ENCODE measurements at regions not wholly inside any gene's neighbourhood (a gene's known extent, or its start where the extent isn't known, plus 50 kb on each side); places are given as distances from the start of the nearest gene placed in this dataset.

DNA sequence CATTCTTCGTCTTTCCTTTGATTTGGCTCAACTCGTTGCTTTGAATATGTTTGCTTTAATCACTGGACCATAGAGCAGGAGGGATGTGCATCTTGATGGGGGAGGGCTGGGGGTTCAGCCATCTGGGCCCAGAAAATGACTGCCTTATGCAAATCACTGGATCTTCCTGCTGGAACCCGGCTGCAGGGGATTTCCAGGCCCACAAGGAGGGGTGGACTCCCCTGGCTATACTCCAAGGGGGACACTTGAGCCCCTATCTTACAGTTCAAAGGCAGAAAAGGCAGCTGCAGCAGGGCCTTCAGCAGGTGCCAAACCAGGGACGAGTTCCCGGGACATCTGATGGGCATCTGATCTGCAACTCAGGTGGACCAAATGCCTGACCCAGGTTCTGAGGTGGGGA is 122.5 kb downstream of the DICER1 start:
- Mint-ChIP-seq H3K4me1 (no peaks in the 10 kb centered on the region), H3K27ac (no peak overlapping the region), H3K9me3 (peaks cover 0 to 14% (median 1%) of the 10 kb centered on the region in 7 donors), H3K27me3 (peaks cover 4% of the 10 kb centered on the region), H3K4me3 (no peak overlapping the region), H3K36me3 (no peaks in the 10 kb centered on the region)
- Histone ChIP-seq H3K9me3 (ENCODE audit: control insufficient read depth in 2 of 2, low read length in 2 of 2) (no peaks in the 10 kb centered on the region), H3K36me3 (ENCODE audit: control insufficient read depth, insufficient read depth, low read length) (no peaks in the 10 kb centered on the region), H3K27me3 (ENCODE audit: control insufficient read depth, insufficient read depth, low read length) (no peaks in the 10 kb centered on the region), H3K27ac (ENCODE audit: insufficient read depth, low read length, poor library complexity, severe bottlenecking) (no peak overlapping the region), H3K4me1 (ENCODE audit: control insufficient read depth, insufficient read depth, low read length, poor library complexity, severe bottlenecking) (no peaks in the 10 kb centered on the region), H3K4me3 (ENCODE audit: low read depth, low read length) (no peak overlapping the region)
- no peak for DNase-seq
- ATAC-seq (ENCODE audit: low read depth in 2 of 2) = no peak

DNA sequence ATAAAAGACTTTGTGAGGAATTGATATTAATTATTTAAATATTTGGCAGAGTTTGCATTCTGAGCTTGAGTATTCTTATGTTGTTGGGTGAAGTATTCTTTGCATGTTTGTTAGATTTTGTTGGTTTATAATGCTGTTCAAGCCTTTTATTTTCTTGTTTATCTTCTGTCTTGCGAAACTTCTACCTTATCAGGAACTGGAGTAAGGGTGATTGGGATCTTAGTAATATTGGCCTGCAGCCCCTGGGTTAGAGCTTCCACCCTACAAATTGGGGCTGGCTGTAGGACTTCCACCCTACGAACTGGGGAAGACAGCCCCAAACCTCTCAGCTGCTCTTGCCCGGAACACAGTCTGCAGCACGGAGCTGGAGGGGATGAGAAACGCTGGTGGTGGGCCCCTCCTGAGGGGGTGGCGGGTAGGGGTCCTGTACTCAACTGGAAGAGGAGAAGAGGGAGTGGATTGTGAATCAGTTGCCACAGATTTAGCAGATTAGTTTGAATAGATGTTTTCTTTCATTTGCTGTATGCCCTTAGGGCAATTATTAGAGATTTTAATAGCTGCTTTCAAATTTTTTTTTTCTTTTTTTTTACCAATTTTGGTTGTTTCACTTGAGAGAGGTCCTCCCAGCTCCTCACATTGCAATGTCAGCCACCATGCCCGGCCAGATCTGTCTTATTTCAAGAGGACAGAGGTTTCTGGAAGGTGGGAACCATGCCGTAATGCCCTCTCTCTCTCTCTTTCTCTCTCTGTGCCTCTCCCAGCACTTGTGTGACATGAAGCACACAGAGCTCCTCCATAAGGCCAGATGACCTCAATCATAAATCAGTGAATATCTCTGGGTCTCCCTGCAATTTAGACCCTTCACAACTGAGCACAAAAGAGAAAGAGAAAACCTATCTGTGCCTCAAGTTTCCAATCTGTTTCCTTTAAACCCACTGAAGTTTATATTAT is 123.4 kb downstream of the DICER1 start:
- H3K27ac Mint-ChIP-seq = no peak overlapping the region
- H3K27me3 Mint-ChIP-seq = peaks cover 9% of the 10 kb centered on the region
- DNase-seq (no peak), ATAC-seq (ENCODE audit: low read depth in 2 of 2) (no peak)
- peaks cover 4% of the 10 kb centered on the region for H3K27me3 ChIP-seq (ENCODE audit: control insufficient read depth, insufficient read depth, low read length)
- H3K36me3 Mint-ChIP-seq = no peaks in the 10 kb centered on the region
- H3K4me1 Mint-ChIP-seq = no peaks in the 10 kb centered on the region
- H3K4me3 ChIP-seq (ENCODE audit: low read depth, low read length) = no peak overlapping the region
- H3K9me3 Mint-ChIP-seq = peaks cover 0 to 21% (median 1%) of the 10 kb centered on the region in 7 donors
- H3K27ac ChIP-seq (ENCODE audit: insufficient read depth, low read length, poor library complexity, severe bottlenecking) = no peak overlapping the region
- no peaks in the 10 kb centered on the region for H3K4me1 ChIP-seq (ENCODE audit: control insufficient read depth, insufficient read depth, low read length, poor library complexity, severe bottlenecking)
- H3K9me3 ChIP-seq (ENCODE audit: control insufficient read depth in 2 of 2, low read length in 2 of 2) = no peaks in the 10 kb centered on the region
- no peak overlapping the region for H3K4me3 Mint-ChIP-seq
- H3K36me3 ChIP-seq (ENCODE audit: control insufficient read depth, insufficient read depth, low read length) = no peaks in the 10 kb centered on the region

DNA sequence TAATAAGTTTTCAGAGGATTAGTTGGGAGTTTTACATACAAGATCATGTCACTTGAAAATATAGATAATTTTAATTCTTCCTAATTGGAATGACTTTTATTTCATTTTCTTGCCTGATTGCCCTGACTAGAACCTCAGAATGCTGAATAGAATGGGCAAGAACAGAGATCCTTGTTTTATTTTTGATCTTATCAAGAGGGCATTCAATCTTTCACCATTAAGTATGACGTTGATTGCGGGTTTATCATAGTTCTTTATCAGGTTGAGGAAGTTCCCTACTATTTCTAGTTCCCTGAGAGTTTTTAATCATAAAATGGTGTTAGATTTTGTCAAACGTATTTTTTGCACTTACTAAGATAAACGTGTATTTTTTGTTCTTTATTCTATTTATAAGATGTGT is 124.3 kb downstream of the DICER1 start:
- H3K27ac Mint-ChIP-seq = no peak overlapping the region
- Histone ChIP-seq H3K9me3 (ENCODE audit: control insufficient read depth in 2 of 2, low read length in 2 of 2) (no peaks in the 10 kb centered on the region), H3K27ac (ENCODE audit: insufficient read depth, low read length, poor library complexity, severe bottlenecking) (no peak overlapping the region), H3K27me3 (ENCODE audit: control insufficient read depth, insufficient read depth, low read length) (peaks cover 4% of the 10 kb centered on the region), H3K4me3 (ENCODE audit: low read depth, low read length) (no peak overlapping the region), H3K36me3 (ENCODE audit: control insufficient read depth, insufficient read depth, low read length) (no peaks in the 10 kb centered on the region), H3K4me1 (ENCODE audit: control insufficient read depth, insufficient read depth, low read length, poor library complexity, severe bottlenecking) (no peaks in the 10 kb centered on the region)
- DNase-seq (no peak), ATAC-seq (ENCODE audit: low read depth in 2 of 2) (no peak)
- peaks cover 0 to 21% (median 2%) of the 10 kb centered on the region in 7 donors for H3K9me3 Mint-ChIP-seq
- no peaks in the 10 kb centered on the region for H3K4me1 Mint-ChIP-seq
- peaks cover 16% of the 10 kb centered on the region for H3K27me3 Mint-ChIP-seq
- H3K36me3 Mint-ChIP-seq = no peaks in the 10 kb centered on the region
- no peak overlapping the region for H3K4me3 Mint-ChIP-seq

DNA sequence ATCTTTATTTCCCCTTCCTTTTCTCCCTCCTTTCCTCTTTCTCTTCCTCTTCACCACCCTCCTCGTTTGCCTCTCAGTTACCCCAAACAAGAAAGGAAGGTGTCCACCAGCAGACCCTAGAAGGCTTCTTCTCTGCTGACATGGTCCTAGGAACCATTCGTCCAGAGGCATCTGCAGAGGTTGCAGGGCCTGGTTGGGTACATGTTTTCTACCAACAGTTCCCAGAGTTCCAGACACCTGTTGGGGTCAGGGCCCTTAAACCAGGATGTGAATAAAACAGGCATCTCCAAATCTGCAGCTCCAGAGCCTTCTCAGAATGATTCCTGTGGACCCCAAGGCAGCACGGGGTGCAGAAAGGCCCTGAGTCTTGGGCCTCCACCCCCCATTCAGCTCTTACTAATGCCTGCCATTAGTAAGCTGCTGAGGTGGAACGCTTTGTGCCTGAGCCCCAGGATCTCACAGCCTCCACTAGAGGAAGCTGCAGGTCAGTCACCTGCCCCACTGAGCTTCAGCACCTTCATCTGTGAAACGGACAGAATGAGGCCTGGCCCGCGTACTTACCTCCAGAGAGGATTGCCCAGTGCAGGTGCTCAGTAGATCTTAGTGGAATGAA is 130.4 kb downstream of the DICER1 start:
- Histone ChIP-seq H3K9me3 (ENCODE audit: control insufficient read depth in 2 of 2, low read length in 2 of 2) (peaks cover 0 to under 1% of the 10 kb centered on the region in 2 experiments), H3K4me1 (ENCODE audit: control insufficient read depth, insufficient read depth, low read length, poor library complexity, severe bottlenecking) (no peaks in the 10 kb centered on the region), H3K36me3 (ENCODE audit: control insufficient read depth, insufficient read depth, low read length) (no peaks in the 10 kb centered on the region), H3K4me3 (ENCODE audit: low read depth, low read length) (no peak overlapping the region), H3K27me3 (ENCODE audit: control insufficient read depth, insufficient read depth, low read length) (peaks cover 4% of the 10 kb centered on the region), H3K27ac (ENCODE audit: insufficient read depth, low read length, poor library complexity, severe bottlenecking) (no peak overlapping the region)
- no peak overlapping the region for H3K27ac Mint-ChIP-seq
- H3K4me3 Mint-ChIP-seq = no peak overlapping the region
- ATAC-seq (ENCODE audit: low read depth in 2 of 2) (no peak), DNase-seq (no peak)
- peaks cover 27% of the 10 kb centered on the region for H3K27me3 Mint-ChIP-seq
- H3K9me3 Mint-ChIP-seq = peaks cover 0 to 16% (median 2%) of the 10 kb centered on the region in 7 donors
- H3K4me1 Mint-ChIP-seq = no peaks in the 10 kb centered on the region
- H3K36me3 Mint-ChIP-seq = no peaks in the 10 kb centered on the region

DNA sequence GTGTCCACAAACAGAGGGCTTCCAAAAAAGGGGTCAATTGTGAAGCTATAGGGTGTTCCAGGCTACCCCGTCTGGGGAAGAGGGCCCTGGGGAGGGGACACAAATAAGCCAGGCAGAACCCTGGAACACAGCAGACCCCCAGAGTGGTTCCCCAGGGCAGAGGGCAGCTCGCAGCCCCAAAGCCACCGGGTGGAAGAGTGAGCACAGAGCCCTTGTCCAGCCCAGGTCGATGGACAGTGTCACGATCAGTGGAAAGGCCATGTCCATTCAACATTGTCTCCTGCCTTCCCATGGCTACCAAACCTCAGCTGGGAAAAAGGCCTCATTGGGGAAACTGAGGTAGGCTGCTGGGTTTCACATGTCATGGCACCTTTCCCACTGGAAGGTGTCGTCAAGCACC is 131.4 kb downstream of the DICER1 start:
- Mint-ChIP-seq H3K9me3 (peaks cover 0 to 7% (median 1%) of the 10 kb centered on the region in 7 donors), H3K4me3 (no peak overlapping the region), H3K27ac (no peak overlapping the region), H3K4me1 (no peaks in the 10 kb centered on the region), H3K27me3 (peaks cover 27% of the 10 kb centered on the region), H3K36me3 (no peaks in the 10 kb centered on the region)
- Histone ChIP-seq H3K4me3 (ENCODE audit: low read depth, low read length) (no peak overlapping the region), H3K4me1 (ENCODE audit: control insufficient read depth, insufficient read depth, low read length, poor library complexity, severe bottlenecking) (no peaks in the 10 kb centered on the region), H3K36me3 (ENCODE audit: control insufficient read depth, insufficient read depth, low read length) (no peaks in the 10 kb centered on the region), H3K27ac (ENCODE audit: insufficient read depth, low read length, poor library complexity, severe bottlenecking) (no peak overlapping the region), H3K9me3 (ENCODE audit: control insufficient read depth in 2 of 2, low read length in 2 of 2) (peaks cover 3 to 5% of the 10 kb centered on the region in 2 experiments), H3K27me3 (ENCODE audit: control insufficient read depth, insufficient read depth, low read length) (peaks cover 4% of the 10 kb centered on the region)
- no peak for DNase-seq
- ATAC-seq (ENCODE audit: low read depth in 2 of 2) = no peak

DNA sequence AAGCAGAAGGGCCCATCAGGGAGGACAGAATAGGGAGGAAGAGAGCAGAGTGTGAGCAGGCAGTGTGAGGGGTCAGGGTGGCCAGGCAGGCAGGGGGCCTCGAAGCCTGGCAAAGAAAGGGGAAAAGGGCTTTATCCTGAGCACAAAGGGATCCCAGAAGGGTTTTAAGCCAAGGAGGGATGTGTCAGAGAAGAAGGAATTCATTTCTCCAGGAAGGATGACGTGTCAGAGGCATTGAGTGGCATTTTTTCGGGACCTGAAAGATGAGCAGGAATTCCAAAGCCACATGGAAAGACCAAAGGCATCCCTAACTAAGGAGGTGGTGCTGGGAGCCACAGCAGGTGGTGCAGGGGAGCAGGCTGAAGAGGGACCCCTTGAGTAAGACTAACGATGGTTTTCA is 132.1 kb downstream of the DICER1 start:
- Histone ChIP-seq H3K9me3 (ENCODE audit: control insufficient read depth in 2 of 2, low read length in 2 of 2) (peaks cover 3 to 5% of the 10 kb centered on the region in 2 experiments), H3K27me3 (ENCODE audit: control insufficient read depth, insufficient read depth, low read length) (peaks cover 5% of the 10 kb centered on the region), H3K4me3 (ENCODE audit: low read depth, low read length) (no peak overlapping the region), H3K4me1 (ENCODE audit: control insufficient read depth, insufficient read depth, low read length, poor library complexity, severe bottlenecking) (no peaks in the 10 kb centered on the region), H3K27ac (ENCODE audit: insufficient read depth, low read length, poor library complexity, severe bottlenecking) (no peak overlapping the region), H3K36me3 (ENCODE audit: control insufficient read depth, insufficient read depth, low read length) (no peaks in the 10 kb centered on the region)
- peaks cover 27% of the 10 kb centered on the region for H3K27me3 Mint-ChIP-seq
- no peak for ATAC-seq (ENCODE audit: low read depth in 2 of 2)
- peaks cover 0 to under 1% (median 0%) of the 10 kb centered on the region in 4 donors for H3K4me1 Mint-ChIP-seq
- H3K4me3 Mint-ChIP-seq = no peak overlapping the region
- H3K36me3 Mint-ChIP-seq = no peaks in the 10 kb centered on the region
- H3K9me3 Mint-ChIP-seq = peaks cover 0 to 6% (median 0%) of the 10 kb centered on the region in 7 donors
- H3K27ac Mint-ChIP-seq = no peak overlapping the region
- DNase-seq = no peak

DNA sequence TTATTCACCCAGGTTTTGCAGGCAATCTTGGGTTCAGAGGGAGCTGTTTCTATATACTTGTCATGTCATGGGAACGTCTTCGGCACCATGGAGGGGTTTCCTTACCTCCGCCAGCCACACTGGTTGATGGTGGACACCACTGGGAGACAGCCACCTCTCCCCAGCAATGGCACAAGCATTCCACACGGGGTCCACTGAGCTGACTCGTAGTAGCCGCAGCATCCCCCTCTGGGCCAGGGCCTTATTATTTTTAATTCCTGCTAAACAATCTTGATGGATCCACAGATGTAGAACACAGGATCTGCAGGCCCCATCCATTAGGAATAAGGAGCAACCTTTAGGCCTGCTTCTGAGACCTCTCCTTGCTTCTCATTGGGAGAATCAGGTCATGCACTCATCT is 132.9 kb downstream of the DICER1 start:
- H3K9me3 Mint-ChIP-seq = peaks cover 0 to 4% (median 0%) of the 10 kb centered on the region in 7 donors
- peaks cover 3 to 5% of the 10 kb centered on the region in 2 experiments for H3K9me3 ChIP-seq (ENCODE audit: control insufficient read depth in 2 of 2, low read length in 2 of 2)
- no peak for ATAC-seq (ENCODE audit: low read depth in 2 of 2)
- H3K4me3 Mint-ChIP-seq = no peak overlapping the region
- peaks cover 21% of the 10 kb centered on the region for H3K27me3 Mint-ChIP-seq
- peaks cover 0 to 3% (median 0%) of the 10 kb centered on the region in 4 donors for H3K4me1 Mint-ChIP-seq
- H3K36me3 ChIP-seq (ENCODE audit: control insufficient read depth, insufficient read depth, low read length) = no peaks in the 10 kb centered on the region
- H3K36me3 Mint-ChIP-seq = no peaks in the 10 kb centered on the region
- no peak overlapping the region for H3K4me3 ChIP-seq (ENCODE audit: low read depth, low read length)
- no peak for DNase-seq
- no peak overlapping the region for H3K27ac Mint-ChIP-seq
- peaks cover 7% of the 10 kb centered on the region for H3K27me3 ChIP-seq (ENCODE audit: control insufficient read depth, insufficient read depth, low read length)
- no peaks in the 10 kb centered on the region for H3K4me1 ChIP-seq (ENCODE audit: control insufficient read depth, insufficient read depth, low read length, poor library complexity, severe bottlenecking)
- no peak overlapping the region for H3K27ac ChIP-seq (ENCODE audit: insufficient read depth, low read length, poor library complexity, severe bottlenecking)
